GM23338 (cell line): ENCODE measurements at regions not wholly inside any gene's neighbourhood (a gene's known extent, or its start where the extent isn't known, plus 50 kb on each side); places are given as distances from the start of the nearest gene placed in this dataset.

Experiments used
- ATAC-seq: fragments of 200-7000 bp; cut with Tn5 transposase; 3 replicates; pipeline ENCODE4 v1.9.1; 2020
- DNase-seq: peaks from one replicate; pipeline ENCODE4 v3.0.0-alpha.2; 2015; ENCODE audit warnings: low spot score
- H2AFZ ChIP-seq: fragments of 200-600 bp; sonication (generic); 2 replicates; pipeline ENCODE4 v1.8.0; 2016; ENCODE audit warnings: antibody characterized with exemption, mild to moderate bottlenecking, moderate library complexity
- H3F3A ChIP-seq: fragments of 200-600 bp; sonication (generic); replicated peaks from 2 replicates; pipeline ENCODE4 v1.8.0; 2017; ENCODE audit warnings: antibody characterized with exemption, mixed run types, low read depth
- H3K27ac ChIP-seq: fragments of 200-600 bp; sonication (generic); 2 replicates; pipeline ENCODE4 v1.6.1; 2016; ENCODE audit warnings: low read depth
- H3K27me3 ChIP-seq: fragments of 200-600 bp; sonication (generic); 2 replicates; pipeline ENCODE4 v1.8.0; 2016; ENCODE audit warnings: mild to moderate bottlenecking, mixed run types, moderate library complexity; ENCODE audit not compliant: insufficient read depth
- H3K36me3 ChIP-seq: fragments of 200-600 bp; sonication (generic); 2 replicates; pipeline ENCODE4 v1.8.0; 2016; ENCODE audit warnings: mild to moderate bottlenecking; ENCODE audit not compliant: insufficient read depth
- H3K4me1 ChIP-seq: fragments of 200-600 bp; sonication (generic); 2 replicates; pipeline ENCODE4 v1.8.0; 2016; ENCODE audit warnings: mild to moderate bottlenecking, moderate library complexity; ENCODE audit not compliant: insufficient read depth
- H3K4me2 ChIP-seq: fragments of 200-600 bp; sonication (generic); 2 replicates; pipeline ENCODE4 v1.7.1; 2017; ENCODE audit warnings: mixed run types
- H3K4me3 ChIP-seq: fragments of 200-600 bp; sonication (generic); 2 replicates; pipeline ENCODE4 v1.6.1; 2016; ENCODE audit warnings: mixed run types
- H3K79me2 ChIP-seq: fragments of 200-600 bp; sonication (generic); replicated peaks from 2 replicates; pipeline ENCODE4 v1.8.0; 2017; ENCODE audit warnings: mild to moderate bottlenecking; ENCODE audit not compliant: insufficient read depth
- H3K9me2 ChIP-seq: fragments of 200-600 bp; sonication (generic); 2 replicates; pipeline ENCODE4 v1.8.0; 2017; ENCODE audit not compliant: insufficient read depth
- H4K20me1 ChIP-seq: fragments of 200-600 bp; sonication (generic); replicated peaks from 2 replicates; pipeline ENCODE4 v1.8.0; 2017; ENCODE audit warnings: mild to moderate bottlenecking; ENCODE audit not compliant: insufficient read depth
- H3K27ac Mint-ChIP-seq: 2 replicates; pipeline ENCODE4 v1.8.0; 2020; ENCODE audit warnings: inconsistent platforms, mild to moderate bottlenecking, moderate library complexity, mixed read lengths
- H3K27me3 Mint-ChIP-seq: 3 replicates; pipeline ENCODE4 v1.8.0; 2022; ENCODE audit warnings: low read depth, mild to moderate bottlenecking, moderate library complexity, mixed read lengths, inconsistent platforms; ENCODE audit not compliant: insufficient read depth, poor library complexity
- H3K36me3 Mint-ChIP-seq: 3 replicates; pipeline ENCODE4 v1.8.0; 2021; ENCODE audit warnings: low read depth, mild to moderate bottlenecking, inconsistent platforms, moderate library complexity, mixed read lengths
- H3K4me1 Mint-ChIP-seq: 3 replicates; pipeline ENCODE4 v1.8.0; 2020; ENCODE audit warnings: mild to moderate bottlenecking, inconsistent platforms, mixed read lengths
- H3K4me3 Mint-ChIP-seq: 3 replicates; pipeline ENCODE4 v1.8.0; 2021; ENCODE audit warnings: moderate library complexity, mild to moderate bottlenecking, inconsistent platforms, mixed read lengths
- H3K9me3 Mint-ChIP-seq: 3 replicates; pipeline ENCODE4 v1.8.0; 2020; ENCODE audit warnings: moderate library complexity, mild to moderate bottlenecking, inconsistent platforms, mixed read lengths
- CREB1 ChIP-seq: fragments of 250-450 bp; sonication (Bioruptor Pico); IDR thresholded peaks from 2 replicates; pipeline ENCODE4 v1.5.0; 2020; ENCODE audit warnings: low read depth, mild to moderate bottlenecking, moderate library complexity
- EZH2 ChIP-seq: fragments of 200-600 bp; sonication (generic); IDR thresholded peaks from one replicate; pipeline ENCODE4 v1.8.0; 2017; ENCODE audit warnings: antibody characterized with exemption, mild to moderate bottlenecking, low read depth; ENCODE audit not compliant: unreplicated experiment
- EZH2phosphoT487 ChIP-seq: fragments of 200-600 bp; sonication (generic); IDR thresholded peaks from one replicate; pipeline ENCODE4 v1.8.1; 2018; ENCODE audit warnings: antibody characterized with exemption; ENCODE audit not compliant: unreplicated experiment
- JUNB ChIP-seq: IDR thresholded peaks from one replicate; pipeline ENCODE4 v1.6.1; 2016; ENCODE audit warnings: antibody characterized with exemption; ENCODE audit not compliant: unreplicated experiment
- NANOG ChIP-seq: IDR thresholded peaks from 2 replicates; pipeline ENCODE4 v1.6.1; 2016; ENCODE audit warnings: antibody characterized with exemption, borderline replicate concordance
- POLR2AphosphoS5 ChIP-seq: IDR thresholded peaks from 2 replicates; pipeline ENCODE4 v1.6.1; 2016; ENCODE audit warnings: antibody characterized with exemption, low read depth
- STAT1 ChIP-seq: IDR thresholded peaks from one replicate; pipeline ENCODE4 v1.6.1; 2016; ENCODE audit warnings: antibody characterized with exemption; ENCODE audit not compliant: unreplicated experiment
- ZNF114 ChIP-seq: fragments of 250-450 bp; sonication (Bioruptor Pico); IDR thresholded peaks from 2 replicates; pipeline ENCODE4 v1.5.0; 2020; ENCODE audit warnings: mild to moderate bottlenecking, moderate library complexity
- ZNF331 ChIP-seq: fragments of 250-450 bp; sonication (Bioruptor Pico); IDR thresholded peaks from 2 replicates; pipeline ENCODE4 v1.5.0; 2020; ENCODE audit warnings: low read depth, mild to moderate bottlenecking, moderate library complexity
- TF ChIP-seq, protein P1 (sequence below): IDR thresholded peaks from one replicate; pipeline ENCODE4 v1.6.1; 2018; ENCODE audit warnings: antibody characterized with exemption; ENCODE audit not compliant: unreplicated experiment
- TF ChIP-seq, protein P2 (sequence below): fragments of 250-450 bp; sonication (Bioruptor Pico); IDR thresholded peaks from 2 replicates; pipeline ENCODE4 v1.5.0; 2020; ENCODE audit warnings: mild to moderate bottlenecking, moderate library complexity
- TF ChIP-seq, protein P3 (sequence below), 2 experiments: fragments of 200-600 bp in 1 of 2; sonication (generic) in 1 of 2; conservative IDR thresholded peaks; 2 replicates each; pipeline versions ENCODE4 v1.5.1 to v1.6.1; 2016 to 2017; ENCODE audit warnings: antibody characterized with exemption in 2 of 2, low read depth in 2 of 2, mild to moderate bottlenecking in 2 of 2, moderate library complexity in 1 of 2
- TF ChIP-seq, protein P4 (sequence below): IDR thresholded peaks from 2 replicates; pipeline ENCODE4 v1.6.1; 2016; ENCODE audit warnings: antibody characterized with exemption

DNA sequence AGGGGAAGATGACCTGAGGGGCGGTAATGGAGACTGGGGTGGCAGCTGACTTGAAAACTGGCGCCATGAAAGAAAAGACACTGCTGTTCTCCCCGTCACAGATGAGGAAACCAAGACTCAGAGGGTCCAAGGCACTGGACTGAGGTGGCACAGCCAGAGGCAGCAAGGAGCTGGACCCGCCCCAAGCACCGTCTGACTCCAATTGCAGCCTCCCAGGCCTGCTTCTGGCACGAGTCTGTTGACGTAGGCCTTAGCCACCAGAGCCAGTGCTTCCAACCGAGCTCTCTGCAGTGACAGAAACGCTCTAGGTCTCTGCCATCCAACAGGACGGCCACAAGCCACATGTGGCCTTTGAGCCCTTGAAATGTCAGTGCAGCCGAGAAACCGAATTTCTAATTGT lies 193.2 kb downstream of the OLFM1 start:
- Histone ChIP-seq H3K27me3 (no peaks in the 10 kb centered on the region), H3F3A (peaks cover 2% of the 10 kb centered on the region; the same call in 1 of the 2 replicates), H2AFZ (no peak overlapping the region), H3K27ac (no peak overlapping the region), H3K4me3 (no peak overlapping the region), H3K79me2 (no peaks in the 10 kb centered on the region), H3K4me1 (no peaks in the 10 kb centered on the region), H3K9me2 (no peaks in the 10 kb centered on the region), H3K36me3 (no peaks in the 10 kb centered on the region), H3K4me2 (no peak overlapping the region), H4K20me1 (no peaks in the 10 kb centered on the region)
- Mint-ChIP-seq H3K27me3 (peaks cover 7% of the 10 kb centered on the region), H3K27ac (no peak overlapping the region), H3K9me3 (no peaks in the 10 kb centered on the region; the same call in 2 of the 3 replicates), H3K4me3 (no peak overlapping the region), H3K4me1 (peaks cover 2% of the 10 kb centered on the region; the same call in 1 of the 3 replicates), H3K36me3 (no peaks in the 10 kb centered on the region)
- TF ChIP-seq, protein P1, sequence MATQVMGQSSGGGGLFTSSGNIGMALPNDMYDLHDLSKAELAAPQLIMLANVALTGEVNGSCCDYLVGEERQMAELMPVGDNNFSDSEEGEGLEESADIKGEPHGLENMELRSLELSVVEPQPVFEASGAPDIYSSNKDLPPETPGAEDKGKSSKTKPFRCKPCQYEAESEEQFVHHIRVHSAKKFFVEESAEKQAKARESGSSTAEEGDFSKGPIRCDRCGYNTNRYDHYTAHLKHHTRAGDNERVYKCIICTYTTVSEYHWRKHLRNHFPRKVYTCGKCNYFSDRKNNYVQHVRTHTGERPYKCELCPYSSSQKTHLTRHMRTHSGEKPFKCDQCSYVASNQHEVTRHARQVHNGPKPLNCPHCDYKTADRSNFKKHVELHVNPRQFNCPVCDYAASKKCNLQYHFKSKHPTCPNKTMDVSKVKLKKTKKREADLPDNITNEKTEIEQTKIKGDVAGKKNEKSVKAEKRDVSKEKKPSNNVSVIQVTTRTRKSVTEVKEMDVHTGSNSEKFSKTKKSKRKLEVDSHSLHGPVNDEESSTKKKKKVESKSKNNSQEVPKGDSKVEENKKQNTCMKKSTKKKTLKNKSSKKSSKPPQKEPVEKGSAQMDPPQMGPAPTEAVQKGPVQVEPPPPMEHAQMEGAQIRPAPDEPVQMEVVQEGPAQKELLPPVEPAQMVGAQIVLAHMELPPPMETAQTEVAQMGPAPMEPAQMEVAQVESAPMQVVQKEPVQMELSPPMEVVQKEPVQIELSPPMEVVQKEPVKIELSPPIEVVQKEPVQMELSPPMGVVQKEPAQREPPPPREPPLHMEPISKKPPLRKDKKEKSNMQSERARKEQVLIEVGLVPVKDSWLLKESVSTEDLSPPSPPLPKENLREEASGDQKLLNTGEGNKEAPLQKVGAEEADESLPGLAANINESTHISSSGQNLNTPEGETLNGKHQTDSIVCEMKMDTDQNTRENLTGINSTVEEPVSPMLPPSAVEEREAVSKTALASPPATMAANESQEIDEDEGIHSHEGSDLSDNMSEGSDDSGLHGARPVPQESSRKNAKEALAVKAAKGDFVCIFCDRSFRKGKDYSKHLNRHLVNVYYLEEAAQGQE, result no peak
- TF ChIP-seq, protein P2, sequence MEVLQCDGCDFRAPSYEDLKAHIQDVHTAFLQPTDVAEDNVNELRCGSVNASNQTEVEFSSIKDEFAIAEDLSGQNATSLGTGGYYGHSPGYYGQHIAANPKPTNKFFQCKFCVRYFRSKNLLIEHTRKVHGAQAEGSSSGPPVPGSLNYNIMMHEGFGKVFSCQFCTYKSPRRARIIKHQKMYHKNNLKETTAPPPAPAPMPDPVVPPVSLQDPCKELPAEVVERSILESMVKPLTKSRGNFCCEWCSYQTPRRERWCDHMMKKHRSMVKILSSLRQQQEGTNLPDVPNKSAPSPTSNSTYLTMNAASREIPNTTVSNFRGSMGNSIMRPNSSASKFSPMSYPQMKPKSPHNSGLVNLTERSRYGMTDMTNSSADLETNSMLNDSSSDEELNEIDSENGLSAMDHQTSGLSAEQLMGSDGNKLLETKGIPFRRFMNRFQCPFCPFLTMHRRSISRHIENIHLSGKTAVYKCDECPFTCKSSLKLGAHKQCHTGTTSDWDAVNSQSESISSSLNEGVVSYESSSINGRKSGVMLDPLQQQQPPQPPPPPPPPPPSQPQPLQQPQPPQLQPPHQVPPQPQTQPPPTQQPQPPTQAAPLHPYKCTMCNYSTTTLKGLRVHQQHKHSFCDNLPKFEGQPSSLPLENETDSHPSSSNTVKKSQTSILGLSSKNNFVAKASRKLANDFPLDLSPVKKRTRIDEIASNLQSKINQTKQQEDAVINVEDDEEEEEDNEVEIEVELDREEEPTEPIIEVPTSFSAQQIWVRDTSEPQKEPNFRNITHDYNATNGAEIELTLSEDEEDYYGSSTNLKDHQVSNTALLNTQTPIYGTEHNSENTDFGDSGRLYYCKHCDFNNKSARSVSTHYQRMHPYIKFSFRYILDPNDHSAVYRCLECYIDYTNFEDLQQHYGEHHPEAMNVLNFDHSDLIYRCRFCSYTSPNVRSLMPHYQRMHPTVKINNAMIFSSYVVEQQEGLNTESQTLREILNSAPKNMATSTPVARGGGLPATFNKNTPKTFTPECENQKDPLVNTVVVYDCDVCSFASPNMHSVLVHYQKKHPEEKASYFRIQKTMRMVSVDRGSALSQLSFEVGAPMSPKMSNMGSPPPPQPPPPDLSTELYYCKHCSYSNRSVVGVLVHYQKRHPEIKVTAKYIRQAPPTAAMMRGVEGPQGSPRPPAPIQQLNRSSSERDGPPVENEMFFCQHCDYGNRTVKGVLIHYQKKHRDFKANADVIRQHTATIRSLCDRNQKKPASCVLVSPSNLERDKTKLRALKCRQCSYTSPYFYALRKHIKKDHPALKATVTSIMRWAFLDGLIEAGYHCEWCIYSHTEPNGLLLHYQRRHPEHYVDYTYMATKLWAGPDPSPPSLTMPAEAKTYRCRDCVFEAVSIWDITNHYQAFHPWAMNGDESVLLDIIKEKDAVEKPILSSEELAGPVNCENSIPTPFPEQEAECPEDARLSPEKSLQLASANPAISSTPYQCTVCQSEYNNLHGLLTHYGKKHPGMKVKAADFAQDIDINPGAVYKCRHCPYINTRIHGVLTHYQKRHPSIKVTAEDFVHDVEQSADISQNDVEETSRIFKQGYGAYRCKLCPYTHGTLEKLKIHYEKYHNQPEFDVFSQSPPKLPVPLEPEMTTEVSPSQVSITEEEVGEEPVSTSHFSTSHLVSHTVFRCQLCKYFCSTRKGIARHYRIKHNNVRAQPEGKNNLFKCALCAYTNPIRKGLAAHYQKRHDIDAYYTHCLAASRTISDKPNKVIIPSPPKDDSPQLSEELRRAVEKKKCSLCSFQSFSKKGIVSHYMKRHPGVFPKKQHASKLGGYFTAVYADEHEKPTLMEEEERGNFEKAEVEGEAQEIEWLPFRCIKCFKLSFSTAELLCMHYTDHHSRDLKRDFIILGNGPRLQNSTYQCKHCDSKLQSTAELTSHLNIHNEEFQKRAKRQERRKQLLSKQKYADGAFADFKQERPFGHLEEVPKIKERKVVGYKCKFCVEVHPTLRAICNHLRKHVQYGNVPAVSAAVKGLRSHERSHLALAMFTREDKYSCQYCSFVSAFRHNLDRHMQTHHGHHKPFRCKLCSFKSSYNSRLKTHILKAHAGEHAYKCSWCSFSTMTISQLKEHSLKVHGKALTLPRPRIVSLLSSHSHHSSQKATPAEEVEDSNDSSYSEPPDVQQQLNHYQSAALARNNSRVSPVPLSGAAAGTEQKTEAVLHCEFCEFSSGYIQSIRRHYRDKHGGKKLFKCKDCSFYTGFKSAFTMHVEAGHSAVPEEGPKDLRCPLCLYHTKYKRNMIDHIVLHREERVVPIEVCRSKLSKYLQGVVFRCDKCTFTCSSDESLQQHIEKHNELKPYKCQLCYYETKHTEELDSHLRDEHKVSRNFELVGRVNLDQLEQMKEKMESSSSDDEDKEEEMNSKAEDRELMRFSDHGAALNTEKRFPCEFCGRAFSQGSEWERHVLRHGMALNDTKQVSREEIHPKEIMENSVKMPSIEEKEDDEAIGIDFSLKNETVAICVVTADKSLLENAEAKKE (CRISPR knock-in tag), result no peak
- TF ChIP-seq ZNF331 (CRISPR knock-in tag) (no peak), CREB1 (no peak), EZH2phosphoT487 (no peak), JUNB (no peak), ZNF114 (CRISPR knock-in tag) (no peak), POLR2AphosphoS5 (no peak), NANOG (no peak), EZH2 (no peak), STAT1 (no peak)
- TF ChIP-seq, protein P3, sequence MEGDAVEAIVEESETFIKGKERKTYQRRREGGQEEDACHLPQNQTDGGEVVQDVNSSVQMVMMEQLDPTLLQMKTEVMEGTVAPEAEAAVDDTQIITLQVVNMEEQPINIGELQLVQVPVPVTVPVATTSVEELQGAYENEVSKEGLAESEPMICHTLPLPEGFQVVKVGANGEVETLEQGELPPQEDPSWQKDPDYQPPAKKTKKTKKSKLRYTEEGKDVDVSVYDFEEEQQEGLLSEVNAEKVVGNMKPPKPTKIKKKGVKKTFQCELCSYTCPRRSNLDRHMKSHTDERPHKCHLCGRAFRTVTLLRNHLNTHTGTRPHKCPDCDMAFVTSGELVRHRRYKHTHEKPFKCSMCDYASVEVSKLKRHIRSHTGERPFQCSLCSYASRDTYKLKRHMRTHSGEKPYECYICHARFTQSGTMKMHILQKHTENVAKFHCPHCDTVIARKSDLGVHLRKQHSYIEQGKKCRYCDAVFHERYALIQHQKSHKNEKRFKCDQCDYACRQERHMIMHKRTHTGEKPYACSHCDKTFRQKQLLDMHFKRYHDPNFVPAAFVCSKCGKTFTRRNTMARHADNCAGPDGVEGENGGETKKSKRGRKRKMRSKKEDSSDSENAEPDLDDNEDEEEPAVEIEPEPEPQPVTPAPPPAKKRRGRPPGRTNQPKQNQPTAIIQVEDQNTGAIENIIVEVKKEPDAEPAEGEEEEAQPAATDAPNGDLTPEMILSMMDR (conservative IDR thresholded peaks at IDR 0.05; ENCODE audit: low read depth in 2 of 2), result no peak
- TF ChIP-seq, protein P4, sequence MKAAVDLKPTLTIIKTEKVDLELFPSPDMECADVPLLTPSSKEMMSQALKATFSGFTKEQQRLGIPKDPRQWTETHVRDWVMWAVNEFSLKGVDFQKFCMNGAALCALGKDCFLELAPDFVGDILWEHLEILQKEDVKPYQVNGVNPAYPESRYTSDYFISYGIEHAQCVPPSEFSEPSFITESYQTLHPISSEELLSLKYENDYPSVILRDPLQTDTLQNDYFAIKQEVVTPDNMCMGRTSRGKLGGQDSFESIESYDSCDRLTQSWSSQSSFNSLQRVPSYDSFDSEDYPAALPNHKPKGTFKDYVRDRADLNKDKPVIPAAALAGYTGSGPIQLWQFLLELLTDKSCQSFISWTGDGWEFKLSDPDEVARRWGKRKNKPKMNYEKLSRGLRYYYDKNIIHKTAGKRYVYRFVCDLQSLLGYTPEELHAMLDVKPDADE, result no peak
- no peak for DNase-seq
- ATAC-seq, result no peak
